ENCODE measurements at regions not wholly inside any gene's neighbourhood (a gene's known extent, or its start where the extent isn't known, plus 50 kb on each side); places are given as distances from the start of the nearest gene placed in this dataset.

DNA sequence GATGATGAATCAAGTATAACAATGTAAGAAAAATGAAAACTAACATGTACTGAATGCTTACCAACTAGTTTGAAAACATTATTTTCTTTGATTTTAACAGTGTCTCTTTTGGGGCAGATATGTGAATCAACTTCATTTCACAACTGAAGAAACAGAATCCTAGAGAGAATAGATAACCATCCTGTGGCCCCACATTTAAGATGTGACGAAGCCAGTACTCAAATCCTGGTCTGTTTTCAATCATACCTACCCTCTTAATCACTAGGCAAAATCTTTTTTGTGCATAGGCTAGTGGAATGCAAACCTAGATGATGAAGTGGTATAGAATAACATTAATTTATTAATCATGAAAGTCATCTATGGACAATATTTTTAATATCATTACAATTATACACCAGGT, 371.6 kb upstream of the EPHA7 start:
- Histone ChIP-seq H3K27ac (replicated peaks) (no peak overlapping the region), H3K4me3 (no peak overlapping the region), H3K9me3 (replicated peaks) (no peaks in the 10 kb centered on the region), H3K36me3 (no peaks in the 10 kb centered on the region), H3K27me3 (ENCODE audit: low read depth) (no peaks in the 10 kb centered on the region), H3K4me1 (peaks cover 6% of the 10 kb centered on the region)
- intact Hi-C loops (cut with micrococcal nuclease), result no loop called here
- TF ChIP-seq CTCF (IDR thresholded peaks at IDR 0.05; ENCODE audit: borderline replicate concordance), result no peak
- DNase-seq, result no peak

- TF ChIP-seq CTCF (IDR thresholded peaks at IDR 0.05; ENCODE audit: borderline replicate concordance), result no peak
- Histone ChIP-seq H3K4me3 (no peak overlapping the region), H3K27ac (replicated peaks) (no peak overlapping the region), H3K4me1 (peaks cover 15% of the 10 kb centered on the region), H3K36me3 (no peaks in the 10 kb centered on the region), H3K9me3 (replicated peaks) (no peaks in the 10 kb centered on the region), H3K27me3 (ENCODE audit: low read depth) (no peaks in the 10 kb centered on the region)
- intact Hi-C loops (cut with micrococcal nuclease), result no loop called here
- no peak for DNase-seq
These were observed 370.2 kb upstream of the EPHA7 start for GRCh38 chr6:93789532-93789931.

DNA sequence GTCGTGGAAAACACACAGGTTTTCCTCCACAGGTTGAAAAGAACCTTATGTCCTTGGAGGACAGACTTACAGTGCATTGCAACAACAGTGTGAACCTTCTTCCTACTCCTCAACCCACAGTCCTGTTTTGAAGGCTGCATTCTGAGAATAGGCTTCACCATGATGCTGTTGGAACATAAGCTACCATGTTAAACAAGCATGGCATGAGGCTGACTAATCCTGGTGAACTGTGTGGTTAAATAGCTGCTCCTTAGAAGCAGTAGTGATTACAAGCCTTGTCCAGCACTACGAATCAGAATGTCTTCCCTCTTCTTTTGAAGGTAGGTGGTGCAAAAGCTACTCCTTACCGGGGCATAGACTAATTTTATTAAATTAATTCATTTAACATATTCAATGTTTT, 368.5 kb upstream of the EPHA7 start:
- DNase-seq, result no peak
- TF ChIP-seq CTCF (IDR thresholded peaks at IDR 0.05; ENCODE audit: borderline replicate concordance), result no peak
- H3K27me3 ChIP-seq (ENCODE audit: low read depth), result no peaks in the 10 kb centered on the region
- peaks cover 20% of the 10 kb centered on the region for H3K4me1 ChIP-seq
- H3K9me3 ChIP-seq (replicated peaks), result no peaks in the 10 kb centered on the region
- H3K27ac ChIP-seq (replicated peaks), result no peak overlapping the region
- intact Hi-C loops (cut with micrococcal nuclease), result no loop called here
- no peak overlapping the region for H3K4me3 ChIP-seq
- no peaks in the 10 kb centered on the region for H3K36me3 ChIP-seq

GRCh38 chr6:93786474-93787330, 367.3 kb upstream of the EPHA7 start:
- no peak overlapping the region for H3K4me3 ChIP-seq
- no peak for TF ChIP-seq CTCF (IDR thresholded peaks at IDR 0.05; ENCODE audit: borderline replicate concordance)
- no peaks in the 10 kb centered on the region for H3K36me3 ChIP-seq
- H3K27me3 ChIP-seq (ENCODE audit: low read depth), result no peaks in the 10 kb centered on the region
- peaks cover 20% of the 10 kb centered on the region for H3K4me1 ChIP-seq
- H3K9me3 ChIP-seq (replicated peaks), result no peaks in the 10 kb centered on the region
- DNase-seq, result no peak
- H3K27ac ChIP-seq (replicated peaks), result no peak overlapping the region
- intact Hi-C loops (cut with micrococcal nuclease), result no loop called here

GRCh38 chr6:93785694-93786030, 366.3 kb upstream of the EPHA7 start:
- Histone ChIP-seq H3K4me3 (peak overlapping the region; percentile 38), H3K36me3 (no peaks in the 10 kb centered on the region), H3K9me3 (replicated peaks) (no peaks in the 10 kb centered on the region), H3K27me3 (ENCODE audit: low read depth) (no peaks in the 10 kb centered on the region), H3K4me1 (peaks cover 20% of the 10 kb centered on the region), H3K27ac (replicated peaks) (peak overlapping the region; percentile 64)
- no peak for DNase-seq
- intact Hi-C loops (cut with micrococcal nuclease), result no loop called here
- TF ChIP-seq CTCF (IDR thresholded peaks at IDR 0.05; ENCODE audit: borderline replicate concordance), result no peak

All from left ventricle myocardium inferior (tissue), 1 donor.